Karpas-422 (cell line): ENCODE measurements at regions not wholly inside any gene's neighbourhood (a gene's known extent, or its start where the extent isn't known, plus 50 kb on each side); places are given as distances from the start of the nearest gene placed in this dataset.
"Not testable (repeated sequence)": the region's sequence is repeated elsewhere in the genome, so short reads cannot be mapped to it uniquely, and the experiment has no call there.

Source experiments
- DNase-seq: peaks from one replicate; pipeline ENCODE4 v3.0.0-alpha.2; 2015
- H2AFZ ChIP-seq: fragments of 200-600 bp; sonication (generic); 2 replicates; pipeline ENCODE4 v1.6.1; 2014; ENCODE audit warnings: antibody characterized with exemption, low read length, mixed read lengths
- H3K27ac ChIP-seq: fragments of 200-600 bp; sonication (generic); 2 replicates; pipeline ENCODE4 v1.5.1; 2014; ENCODE audit warnings: mild to moderate bottlenecking, low read length, moderate library complexity
- H3K27me3 ChIP-seq: fragments of 200-600 bp; sonication (generic); 2 replicates; pipeline ENCODE4 v1.6.1; 2014; ENCODE audit warnings: low read length, mixed read lengths
- H3K36me3 ChIP-seq: fragments of 200-600 bp; sonication (generic); 2 replicates; pipeline ENCODE4 v1.6.1; 2014; ENCODE audit warnings: low read length, mixed read lengths; ENCODE audit not compliant: insufficient read depth
- H3K4me1 ChIP-seq: fragments of 200-600 bp; sonication (generic); 2 replicates; pipeline ENCODE4 v1.6.1; 2014; ENCODE audit warnings: mild to moderate bottlenecking, low read length, mixed read lengths
- H3K4me2 ChIP-seq: fragments of 200-600 bp; sonication (generic); 2 replicates; pipeline ENCODE4 v1.6.1; 2014; ENCODE audit warnings: low read length, low read depth, mild to moderate bottlenecking; ENCODE audit not compliant: poor library complexity, severe bottlenecking
- H3K4me3 ChIP-seq: fragments of 200-600 bp; sonication (generic); 2 replicates; pipeline ENCODE4 v1.5.1; 2014; ENCODE audit warnings: mild to moderate bottlenecking, antibody characterized with exemption, low read length, mixed read lengths
- H3K79me2 ChIP-seq: fragments of 200-600 bp; sonication (generic); 2 replicates; pipeline ENCODE4 v1.6.1; 2014; ENCODE audit warnings: mild to moderate bottlenecking, low read length, mixed read lengths
- H3K9ac ChIP-seq: fragments of 200-600 bp; sonication (generic); 2 replicates; pipeline ENCODE4 v1.6.0; 2014; ENCODE audit warnings: low read length
- H3K9me2 ChIP-seq: fragments of 200-600 bp; sonication (generic), shearing (Covaris generic); replicated peaks from 2 replicates; pipeline ENCODE4 v1.6.0; 2014; ENCODE audit warnings: mild to moderate bottlenecking, low read length, moderate library complexity; ENCODE audit not compliant: insufficient read depth
- H3K9me3 ChIP-seq: fragments of 300-700, 200-600 bp; sonication (generic); 2 replicates; pipeline ENCODE4 v1.6.1; 2014; ENCODE audit warnings: low read length, mixed read lengths
- H4K20me1 ChIP-seq: fragments of 200-600 bp; sonication (generic); 2 replicates; pipeline ENCODE4 v1.6.1; 2014; ENCODE audit warnings: mild to moderate bottlenecking, antibody characterized with exemption, low read length, low read depth; ENCODE audit not compliant: insufficient read depth

- Histone ChIP-seq H3K9me2 (0 out of 2 replicates have a peak, but pooled peaks cover 4% of the 10 kb centered on the region), H3K4me1 (peaks cover 16% of the 10 kb centered on the region), H3K27me3 (no peaks in the 10 kb centered on the region), H4K20me1 (no peaks in the 10 kb centered on the region), H3K4me3 (no peak overlapping the region), H3K79me2 (no peaks in the 10 kb centered on the region), H3K9me3 (no peaks in the 10 kb centered on the region), H3K27ac (no peak overlapping the region), H3K4me2 (no peak overlapping the region), H3K9ac (no peak overlapping the region), H3K36me3 (no peaks in the 10 kb centered on the region), H2AFZ (no peak overlapping the region)
- peak; percentile 51 for DNase-seq
Observed at GRCh38 chr2:215724146-215724545, 288.3 kb upstream of the FN1 start.

GRCh38 chr2:215723631-215724011 is 287.8 kb upstream of the FN1 start:
- H3K4me1 ChIP-seq = peaks cover 13% of the 10 kb centered on the region
- 0 out of 2 replicates have a peak, but pooled peaks cover 4% of the 10 kb centered on the region for H3K9me2 ChIP-seq
- no peaks in the 10 kb centered on the region for H3K9me3 ChIP-seq
- no peaks in the 10 kb centered on the region for H4K20me1 ChIP-seq
- no peak overlapping the region for H3K9ac ChIP-seq
- H3K4me3 ChIP-seq = no peak overlapping the region
- no peaks in the 10 kb centered on the region for H3K27me3 ChIP-seq
- DNase-seq = no peak
- no peak overlapping the region for H3K27ac ChIP-seq
- H3K36me3 ChIP-seq = no peaks in the 10 kb centered on the region
- no peaks in the 10 kb centered on the region for H3K79me2 ChIP-seq
- H3K4me2 ChIP-seq = no peak overlapping the region
- H2AFZ ChIP-seq = no peak overlapping the region

- Histone ChIP-seq H3K27ac (no peak overlapping the region), H3K9me3 (no peaks in the 10 kb centered on the region), H3K4me1 (peaks cover 10% of the 10 kb centered on the region), H4K20me1 (no peaks in the 10 kb centered on the region), H3K36me3 (no peaks in the 10 kb centered on the region), H3K79me2 (no peaks in the 10 kb centered on the region), H2AFZ (no peak overlapping the region), H3K9me2 (0 out of 2 replicates have a peak, but pooled peaks cover 4% of the 10 kb centered on the region), H3K27me3 (no peaks in the 10 kb centered on the region), H3K9ac (no peak overlapping the region), H3K4me2 (no peak overlapping the region), H3K4me3 (no peak overlapping the region)
- DNase-seq = no peak
Observed at GRCh38 chr2:215722986-215723630, 287.2 kb upstream of the FN1 start.

- H3K9me2 ChIP-seq = 0 out of 2 replicates have a peak, but pooled peaks cover 4% of the 10 kb centered on the region
- H3K9me3 ChIP-seq = no peaks in the 10 kb centered on the region
- no peak overlapping the region for H2AFZ ChIP-seq
- no peaks in the 10 kb centered on the region for H4K20me1 ChIP-seq
- no peak overlapping the region for H3K4me3 ChIP-seq
- H3K27me3 ChIP-seq = no peaks in the 10 kb centered on the region
- no peak overlapping the region for H3K9ac ChIP-seq
- H3K27ac ChIP-seq = no peak overlapping the region
- no peaks in the 10 kb centered on the region for H3K79me2 ChIP-seq
- no peaks in the 10 kb centered on the region for H3K36me3 ChIP-seq
- no peak overlapping the region for H3K4me2 ChIP-seq
- H3K4me1 ChIP-seq = peaks cover 10% of the 10 kb centered on the region
- DNase-seq = no peak
Observed at GRCh38 chr2:215722125-215722524, 286.3 kb upstream of the FN1 start.

- H3K36me3 ChIP-seq, H4K20me1 ChIP-seq, H3K9ac ChIP-seq, H3K4me3 ChIP-seq, H3K4me1 ChIP-seq, DNase-seq, H3K79me2 ChIP-seq, H3K4me2 ChIP-seq, H3K9me3 ChIP-seq, H3K27ac ChIP-seq, H3K27me3 ChIP-seq, H3K9me2 ChIP-seq, H2AFZ ChIP-seq: not testable (repeated sequence)
Observed at GRCh38 chr2:215721515-215721914, 285.6 kb upstream of the FN1 start.

- no peak overlapping the region for H3K9ac ChIP-seq
- no peak overlapping the region for H3K4me3 ChIP-seq
- H3K36me3 ChIP-seq = no peaks in the 10 kb centered on the region
- DNase-seq = no peak
- no peak overlapping the region for H3K4me2 ChIP-seq
- H4K20me1 ChIP-seq = no peaks in the 10 kb centered on the region
- no peaks in the 10 kb centered on the region for H3K9me3 ChIP-seq
- no peaks in the 10 kb centered on the region for H3K79me2 ChIP-seq
- H3K4me1 ChIP-seq = peaks cover 6% of the 10 kb centered on the region
- no peak overlapping the region for H3K27ac ChIP-seq
- H3K9me2 ChIP-seq = no peaks in the 10 kb centered on the region
- no peak overlapping the region for H2AFZ ChIP-seq
- no peaks in the 10 kb centered on the region for H3K27me3 ChIP-seq
Observed at GRCh38 chr2:215718890-215719289, 283.0 kb upstream of the FN1 start.

GRCh38 chr2:215718436-215718835 is 282.6 kb upstream of the FN1 start:
- Histone ChIP-seq H3K27ac (no peak overlapping the region), H3K9me3 (no peaks in the 10 kb centered on the region), H3K4me1 (peaks cover 6% of the 10 kb centered on the region), H3K4me3 (no peak overlapping the region), H3K36me3 (no peaks in the 10 kb centered on the region), H4K20me1 (no peaks in the 10 kb centered on the region), H3K9ac (no peak overlapping the region), H2AFZ (no peak overlapping the region), H3K79me2 (no peaks in the 10 kb centered on the region), H3K9me2 (no peaks in the 10 kb centered on the region), H3K4me2 (no peak overlapping the region), H3K27me3 (no peaks in the 10 kb centered on the region)
- no peak for DNase-seq

GRCh38 chr2:215717501-215718381 is 281.9 kb upstream of the FN1 start:
- H3K4me3 ChIP-seq = no peak overlapping the region
- H2AFZ ChIP-seq = no peak overlapping the region
- H3K27ac ChIP-seq = no peak overlapping the region
- H3K27me3 ChIP-seq = no peaks in the 10 kb centered on the region
- H3K79me2 ChIP-seq = no peaks in the 10 kb centered on the region
- H3K9me2 ChIP-seq = no peaks in the 10 kb centered on the region
- no peaks in the 10 kb centered on the region for H4K20me1 ChIP-seq
- no peaks in the 10 kb centered on the region for H3K9me3 ChIP-seq
- peaks cover under 1% of the 10 kb centered on the region for H3K4me1 ChIP-seq
- no peak for DNase-seq
- no peaks in the 10 kb centered on the region for H3K36me3 ChIP-seq
- H3K4me2 ChIP-seq = no peak overlapping the region
- H3K9ac ChIP-seq = no peak overlapping the region
